Kidney (tissue), 13 donors: ENCODE measurements at regions not wholly inside any gene's neighbourhood (a gene's known extent, or its start where the extent isn't known, plus 50 kb on each side); places are given as distances from the start of the nearest gene placed in this dataset.

Experiments
- DNase-seq, 5 donors: peaks; one replicate each; pipeline ENCODE4 v3.0.0-alpha.2; 2013 to 2020
- FAIRE-seq: peaks from 2 replicates; lab custom pipeline; 2012; peaks lifted over from hg19 to GRCh38; lab: Jason Lieb, UNC
- H3K27ac ChIP-seq, 2 donors: one replicate each; pipeline ENCODE4 v1.7.0; 2013; ENCODE audit warnings: low read depth in 2 of 2, low read length in 2 of 2, inconsistent platforms in 1 of 2
- H3K27me3 ChIP-seq: one replicate; pipeline ENCODE4 v1.7.1; 2013; ENCODE audit warnings: low read length, inconsistent platforms; ENCODE audit not compliant: control insufficient read depth, insufficient read depth
- H3K36me3 ChIP-seq, 3 donors: one replicate each; pipeline versions ENCODE4 v1.7.0 to v1.7.1; 2013; ENCODE audit warnings: low read length in 3 of 3, control low read depth in 1 of 3, inconsistent platforms in 1 of 3; ENCODE audit not compliant: insufficient read depth in 3 of 3, control insufficient read depth in 2 of 3
- H3K4me1 ChIP-seq, 3 donors: one replicate each; pipeline versions ENCODE4 v1.7.0 to v1.7.1; 2013; ENCODE audit warnings: low read length in 3 of 3, inconsistent platforms in 1 of 3, low read depth in 1 of 3; ENCODE audit not compliant: control insufficient read depth in 2 of 3, insufficient read depth in 2 of 3
- H3K4me3 ChIP-seq, 3 donors: one replicate each; pipeline versions ENCODE4 v1.7.0 to v1.8.1; 2013; ENCODE audit warnings: low read length in 3 of 3, control low read depth in 1 of 3, inconsistent platforms in 1 of 3
- H3K9ac ChIP-seq, 3 donors: one replicate each; pipeline versions ENCODE4 v1.7.0 to v1.7.1; 2013; ENCODE audit warnings: low read length in 3 of 3, control low read depth in 1 of 3, inconsistent platforms in 1 of 3
- H3K9me3 ChIP-seq, 3 donors: one replicate each; pipeline versions ENCODE4 v1.7.0 to v1.7.1; 2013; ENCODE audit warnings: low read length in 3 of 3, control low read depth in 1 of 3, inconsistent platforms in 1 of 3; ENCODE audit not compliant: control insufficient read depth in 2 of 3, insufficient read depth in 1 of 3
- CTCF ChIP-seq: IDR thresholded peaks from 3 replicates; pipeline ENCODE4 v1.5.1; 2012; ENCODE audit warnings: mild to moderate bottlenecking, moderate library complexity, borderline replicate concordance; ENCODE audit not compliant: insufficient read depth; ENCODE audit errors: extremely low read depth
- intact Hi-C: fragments of 100-400 bp; cut with DNase I; formaldehyde crosslinking; loops from one replicate; pipeline ENCODE4 v1.11.1; 2022
- donor health status: control.
- donor health status: control.
- donor health status: control.
- donor health status: control.
- donor health status: control.
- donor health status: DM: yes; HTN: yes; CAD: no.
- donor health status: Normal renal cell carcinoma (clear cell type).

- no peak for TF ChIP-seq CTCF
- peaks cover 0 to 9% (median 0%) of the 10 kb centered on the region in 3 donors for H3K4me1 ChIP-seq
Measured at GRCh38 chr6:144361016-144361415, 75.9 kb downstream of the UTRN start.

GRCh38 chr6:144362042-144363018 is 77.2 kb downstream of the UTRN start:
- TF ChIP-seq CTCF: no peak
- Histone ChIP-seq H3K4me1 (peaks cover 0 to 9% (median 0%) of the 10 kb centered on the region in 3 donors), H3K36me3 (no peaks in the 10 kb centered on the region), H3K9ac (no peak overlapping the region), H3K27ac (peak overlapping the region; percentile 34 to 66), H3K9me3 (no peaks in the 10 kb centered on the region), H3K4me3 (no peak overlapping the region), H3K27me3 (no peaks in the 10 kb centered on the region)
- intact Hi-C loops: no loop called here
- FAIRE-seq (no peak), DNase-seq (no peak)

More at GRCh38 chr6:144361016-144361415, 75.9 kb downstream of the UTRN start:
- Histone ChIP-seq H3K4me3 (no peak overlapping the region), H3K9me3 (no peaks in the 10 kb centered on the region), H3K36me3 (no peaks in the 10 kb centered on the region), H3K9ac (no peak overlapping the region), H3K27ac (no peak overlapping the region), H3K27me3 (no peaks in the 10 kb centered on the region)
- DNase-seq (no peak), FAIRE-seq (no peak)
- intact Hi-C loops: no loop called here

GRCh38 chr6:144364208-144364720 is 79.1 kb downstream of the UTRN start:
- Histone ChIP-seq H3K4me3 (no peak overlapping the region), H3K4me1 (peaks cover 0 to 9% (median 0%) of the 10 kb centered on the region in 3 donors)
- no peak for DNase-seq

More at GRCh38 chr6:144364208-144364720, 79.1 kb downstream of the UTRN start:
- H3K27ac ChIP-seq: no peak overlapping the region
- H3K9me3 ChIP-seq: no peaks in the 10 kb centered on the region
- no peak overlapping the region for H3K9ac ChIP-seq
- H3K36me3 ChIP-seq: no peaks in the 10 kb centered on the region
- TF ChIP-seq CTCF: no peak
- no peak for FAIRE-seq
- no peaks in the 10 kb centered on the region for H3K27me3 ChIP-seq
- intact Hi-C loops: no loop called here
